Astrocyte (in vitro differentiated cells and primary cell): ENCODE measurements at regions not wholly inside any gene's neighbourhood (a gene's known extent, or its start where the extent isn't known, plus 50 kb on each side); places are given as distances from the start of the nearest gene placed in this dataset.

Experiments
- DNase-seq: peaks from one replicate; pipeline ENCODE4 v3.0.0-alpha.2; 2010; ENCODE audit warnings: low read depth
- FAIRE-seq: peaks from 2 replicates; lab custom pipeline; 2011; peaks lifted over from hg19 to GRCh38; lab: Jason Lieb, UNC
- H2AFZ ChIP-seq: 2 replicates; pipeline ENCODE4 v1.6.0; 2012; ENCODE audit warnings: low read depth, low read length, inconsistent platforms
- H3K27ac ChIP-seq: 2 replicates; pipeline ENCODE4 v1.5.1; 2011; ENCODE audit warnings: low read depth, low read length, inconsistent platforms
- H3K27me3 ChIP-seq: 2 replicates; pipeline ENCODE4 v1.6.0; 2011; ENCODE audit warnings: low read length, inconsistent platforms; ENCODE audit not compliant: insufficient read depth
- H3K36me3 ChIP-seq: 2 replicates; pipeline ENCODE4 v1.5.1; 2011; ENCODE audit warnings: low read length, inconsistent platforms; ENCODE audit not compliant: insufficient read depth
- H3K4me1 ChIP-seq: 2 replicates; pipeline ENCODE4 v1.5.1; 2011; ENCODE audit warnings: low read length, inconsistent platforms; ENCODE audit not compliant: insufficient read depth
- H3K4me2 ChIP-seq: 2 replicates; pipeline ENCODE4 v1.6.0; 2012; ENCODE audit warnings: low read length, inconsistent platforms
- H3K4me3 ChIP-seq: 2 replicates; pipeline ENCODE4 v1.5.1; 2011; ENCODE audit warnings: low read depth, mild to moderate bottlenecking, low read length, inconsistent platforms; ENCODE audit not compliant: insufficient read depth
- H3K79me2 ChIP-seq: 2 replicates; pipeline ENCODE4 v1.6.0; 2012; ENCODE audit warnings: mild to moderate bottlenecking, low read length, inconsistent platforms; ENCODE audit not compliant: insufficient read depth
- H3K9ac ChIP-seq: 2 replicates; pipeline ENCODE4 v1.6.0; 2012; ENCODE audit warnings: mild to moderate bottlenecking, low read length, inconsistent platforms
- H3K9me3 ChIP-seq: 2 replicates; pipeline ENCODE4 v1.5.1; 2012; ENCODE audit warnings: low read depth, mild to moderate bottlenecking, low read length, inconsistent platforms; ENCODE audit not compliant: insufficient read depth
- H4K20me1 ChIP-seq: 2 replicates; pipeline ENCODE4 v1.6.0; 2012; ENCODE audit warnings: low read length, inconsistent platforms; ENCODE audit not compliant: insufficient read depth
- H3K27ac Mint-ChIP-seq: one replicate; pipeline ENCODE4 v1.8.0; 2021; ENCODE audit warnings: mild to moderate bottlenecking, mixed read lengths; ENCODE audit not compliant: unreplicated experiment
- H3K27me3 Mint-ChIP-seq: one replicate; pipeline ENCODE4 v1.8.0; 2021; ENCODE audit warnings: low read depth, mixed read lengths; ENCODE audit not compliant: unreplicated experiment
- H3K36me3 Mint-ChIP-seq: one replicate; pipeline ENCODE4 v1.8.0; 2021; ENCODE audit warnings: low read depth, mixed read lengths; ENCODE audit not compliant: unreplicated experiment
- H3K4me1 Mint-ChIP-seq: one replicate; pipeline ENCODE4 v1.8.0; 2021; ENCODE audit warnings: low read depth, mixed read lengths; ENCODE audit not compliant: unreplicated experiment
- H3K4me3 Mint-ChIP-seq: one replicate; pipeline ENCODE4 v1.8.0; 2021; ENCODE audit warnings: mild to moderate bottlenecking, moderate library complexity, mixed read lengths; ENCODE audit not compliant: unreplicated experiment
- H3K9me3 Mint-ChIP-seq: one replicate; pipeline ENCODE4 v1.8.0; 2021; ENCODE audit warnings: mild to moderate bottlenecking, mixed read lengths; ENCODE audit not compliant: unreplicated experiment
- CTCF ChIP-seq: IDR thresholded peaks from 2 replicates; pipeline ENCODE4 v1.5.1; 2011; ENCODE audit warnings: low read depth, mild to moderate bottlenecking, inconsistent platforms, low read length, moderate library complexity; ENCODE audit not compliant: insufficient read depth
- EZH2 ChIP-seq: IDR thresholded peaks from 2 replicates; pipeline ENCODE4 v1.6.1; 2012; ENCODE audit warnings: mild to moderate bottlenecking, low read length, inconsistent platforms; ENCODE audit not compliant: insufficient read depth

DNA sequence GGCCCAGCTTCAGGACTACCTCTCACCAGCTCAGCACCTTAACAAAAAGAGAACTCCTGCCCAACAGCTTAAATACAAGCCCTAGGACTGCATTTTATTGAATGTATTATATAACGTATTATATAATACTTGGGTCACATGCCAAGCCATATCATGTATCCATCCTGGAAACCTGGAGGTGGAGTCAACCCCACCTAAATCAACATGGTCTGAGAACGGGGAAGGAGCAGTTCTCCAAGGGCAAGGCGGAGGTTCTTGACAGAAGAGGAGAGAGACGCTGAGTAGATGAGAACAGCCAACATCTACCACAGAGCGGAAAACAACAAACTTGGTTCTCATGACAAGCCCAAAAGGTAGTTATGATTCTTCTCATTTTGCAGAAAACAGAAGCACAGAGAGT, 163.4 kb downstream of the FGF18 start:
- Histone ChIP-seq H3K4me3 (no peak overlapping the region), H3K9ac (no peak overlapping the region), H3K36me3 (no peaks in the 10 kb centered on the region), H3K4me1 (peaks cover 5% of the 10 kb centered on the region), H2AFZ (no peak overlapping the region), H3K27me3 (peaks cover 12% of the 10 kb centered on the region), H3K4me2 (no peak overlapping the region), H3K27ac (no peak overlapping the region), H4K20me1 (no peaks in the 10 kb centered on the region), H3K9me3 (no peaks in the 10 kb centered on the region), H3K79me2 (no peaks in the 10 kb centered on the region)
- H3K9me3 Mint-ChIP-seq: no peaks in the 10 kb centered on the region
- peaks cover 31% of the 10 kb centered on the region for H3K27me3 Mint-ChIP-seq
- H3K27ac Mint-ChIP-seq: no peak overlapping the region
- no peak for TF ChIP-seq EZH2
- no peak for TF ChIP-seq CTCF
- no peak for FAIRE-seq
- no peak overlapping the region for H3K4me3 Mint-ChIP-seq
- peaks cover 16% of the 10 kb centered on the region for H3K4me1 Mint-ChIP-seq
- no peak for DNase-seq
- peaks cover 2% of the 10 kb centered on the region for H3K36me3 Mint-ChIP-seq

- peaks cover 40% of the 10 kb centered on the region for H3K27me3 Mint-ChIP-seq
- no peak for FAIRE-seq
- Histone ChIP-seq H3K27ac (no peak overlapping the region), H2AFZ (no peak overlapping the region), H3K27me3 (peaks cover 16% of the 10 kb centered on the region), H3K79me2 (no peaks in the 10 kb centered on the region), H4K20me1 (no peaks in the 10 kb centered on the region), H3K4me3 (no peak overlapping the region), H3K9me3 (no peaks in the 10 kb centered on the region), H3K4me2 (no peak overlapping the region), H3K36me3 (no peaks in the 10 kb centered on the region), H3K9ac (no peak overlapping the region), H3K4me1 (no peaks in the 10 kb centered on the region)
- no peak overlapping the region for H3K4me3 Mint-ChIP-seq
- peaks cover 3% of the 10 kb centered on the region for H3K4me1 Mint-ChIP-seq
- H3K9me3 Mint-ChIP-seq: peaks cover 2% of the 10 kb centered on the region
- no peak overlapping the region for H3K27ac Mint-ChIP-seq
- no peak for DNase-seq
- peaks cover 2% of the 10 kb centered on the region for H3K36me3 Mint-ChIP-seq
- TF ChIP-seq CTCF: no peak
- no peak for TF ChIP-seq EZH2
Measured at GRCh38 chr5:171585981-171586380, 166.5 kb downstream of the FGF18 start.

GRCh38 chr5:171586436-171586835, 167.0 kb downstream of the FGF18 start:
- H3K27me3 Mint-ChIP-seq: peaks cover 41% of the 10 kb centered on the region
- FAIRE-seq: no peak

More at GRCh38 chr5:171586436-171586835, 167.0 kb downstream of the FGF18 start:
- H3K4me1 ChIP-seq: no peaks in the 10 kb centered on the region
- H2AFZ ChIP-seq: no peak overlapping the region
- no peak overlapping the region for H3K27ac ChIP-seq
- H3K4me1 Mint-ChIP-seq: peaks cover 3% of the 10 kb centered on the region
- DNase-seq: no peak
- H3K9me3 Mint-ChIP-seq: peaks cover 2% of the 10 kb centered on the region
- no peaks in the 10 kb centered on the region for H3K9me3 ChIP-seq
- H3K9ac ChIP-seq: no peak overlapping the region
- TF ChIP-seq EZH2: no peak
- no peak for TF ChIP-seq CTCF
- no peak overlapping the region for H3K4me3 ChIP-seq
- no peak overlapping the region for H3K4me3 Mint-ChIP-seq
- H3K36me3 ChIP-seq: no peaks in the 10 kb centered on the region
- no peaks in the 10 kb centered on the region for H3K79me2 ChIP-seq
- peaks cover 16% of the 10 kb centered on the region for H3K27me3 ChIP-seq
- H4K20me1 ChIP-seq: no peaks in the 10 kb centered on the region
- H3K27ac Mint-ChIP-seq: no peak overlapping the region
- no peak overlapping the region for H3K4me2 ChIP-seq
- H3K36me3 Mint-ChIP-seq: peaks cover 2% of the 10 kb centered on the region
